ENCODE measurements at regions not wholly inside any gene's neighbourhood (a gene's known extent, or its start where the extent isn't known, plus 50 kb on each side); places are given as distances from the start of the nearest gene placed in this dataset.

DNA sequence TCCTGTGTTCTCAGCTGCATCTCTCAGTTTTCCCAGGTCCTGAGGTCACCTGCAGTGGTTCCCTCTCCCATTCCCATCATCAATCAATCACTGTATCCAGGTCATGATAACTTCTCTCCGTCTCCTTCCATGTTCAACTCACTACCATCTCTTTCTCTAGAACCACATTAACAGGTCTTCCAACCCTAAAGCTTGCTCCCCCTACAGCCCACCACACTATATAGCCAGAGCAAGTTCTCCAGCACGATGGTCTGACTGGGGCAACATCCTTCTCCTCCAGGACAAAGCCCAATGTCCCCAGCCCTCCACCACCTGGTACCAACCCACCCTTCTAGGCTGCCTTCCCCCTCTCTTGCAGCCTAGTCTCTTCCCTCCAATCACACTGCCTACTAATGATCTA is 241.6 kb downstream of the CDK5RAP2 start:
- H3K36me3 ChIP-seq (ENCODE audit: control insufficient read depth in 4 of 4, insufficient read depth in 3 of 4, low read depth in 1 of 4, low read length in 3 of 4) = no peaks in the 10 kb centered on the region
- no peak for DNase-seq (ENCODE audit: low spot score)
- no peak overlapping the region for H3K4me3 ChIP-seq (ENCODE audit: low read depth in 1 of 3, low read length in 3 of 3)
- no peaks in the 10 kb centered on the region for H3K4me1 ChIP-seq (ENCODE audit: control insufficient read depth in 4 of 4, insufficient read depth in 4 of 4, low read length in 3 of 4)
- H3K9me3 ChIP-seq (ENCODE audit: control insufficient read depth in 4 of 4, low read length in 3 of 4) = no peaks in the 10 kb centered on the region
- 76% methylated on average over 2 of the region's 2 CpGs for WGBS
- H3K27ac ChIP-seq (ENCODE audit: low read depth in 1 of 2, low read length in 2 of 2) = no peak overlapping the region
- H3K27me3 ChIP-seq (ENCODE audit: control insufficient read depth in 4 of 4, insufficient read depth in 4 of 4, low read length in 3 of 4) = no peaks in the 10 kb centered on the region
- no peak overlapping the region for H3K9ac ChIP-seq (ENCODE audit: low read depth in 1 of 2, low read length in 2 of 2)
- TF ChIP-seq, protein P1, sequence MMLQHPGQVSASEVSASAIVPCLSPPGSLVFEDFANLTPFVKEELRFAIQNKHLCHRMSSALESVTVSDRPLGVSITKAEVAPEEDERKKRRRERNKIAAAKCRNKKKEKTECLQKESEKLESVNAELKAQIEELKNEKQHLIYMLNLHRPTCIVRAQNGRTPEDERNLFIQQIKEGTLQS (IDR thresholded peaks at IDR 0.05) = no peak
- no peak for TF ChIP-seq RXRA (IDR thresholded peaks at IDR 0.05)
- TF ChIP-seq HNF4A (conservative IDR thresholded peaks at IDR 0.05) = no peak
- no peak for TF ChIP-seq YY1 (IDR thresholded peaks at IDR 0.05)
- TF ChIP-seq, protein P2, sequence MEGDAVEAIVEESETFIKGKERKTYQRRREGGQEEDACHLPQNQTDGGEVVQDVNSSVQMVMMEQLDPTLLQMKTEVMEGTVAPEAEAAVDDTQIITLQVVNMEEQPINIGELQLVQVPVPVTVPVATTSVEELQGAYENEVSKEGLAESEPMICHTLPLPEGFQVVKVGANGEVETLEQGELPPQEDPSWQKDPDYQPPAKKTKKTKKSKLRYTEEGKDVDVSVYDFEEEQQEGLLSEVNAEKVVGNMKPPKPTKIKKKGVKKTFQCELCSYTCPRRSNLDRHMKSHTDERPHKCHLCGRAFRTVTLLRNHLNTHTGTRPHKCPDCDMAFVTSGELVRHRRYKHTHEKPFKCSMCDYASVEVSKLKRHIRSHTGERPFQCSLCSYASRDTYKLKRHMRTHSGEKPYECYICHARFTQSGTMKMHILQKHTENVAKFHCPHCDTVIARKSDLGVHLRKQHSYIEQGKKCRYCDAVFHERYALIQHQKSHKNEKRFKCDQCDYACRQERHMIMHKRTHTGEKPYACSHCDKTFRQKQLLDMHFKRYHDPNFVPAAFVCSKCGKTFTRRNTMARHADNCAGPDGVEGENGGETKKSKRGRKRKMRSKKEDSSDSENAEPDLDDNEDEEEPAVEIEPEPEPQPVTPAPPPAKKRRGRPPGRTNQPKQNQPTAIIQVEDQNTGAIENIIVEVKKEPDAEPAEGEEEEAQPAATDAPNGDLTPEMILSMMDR (IDR thresholded peaks at IDR 0.05; ENCODE audit: low read depth, low read length, missing input control) = no peak
- TF ChIP-seq, protein P3, sequence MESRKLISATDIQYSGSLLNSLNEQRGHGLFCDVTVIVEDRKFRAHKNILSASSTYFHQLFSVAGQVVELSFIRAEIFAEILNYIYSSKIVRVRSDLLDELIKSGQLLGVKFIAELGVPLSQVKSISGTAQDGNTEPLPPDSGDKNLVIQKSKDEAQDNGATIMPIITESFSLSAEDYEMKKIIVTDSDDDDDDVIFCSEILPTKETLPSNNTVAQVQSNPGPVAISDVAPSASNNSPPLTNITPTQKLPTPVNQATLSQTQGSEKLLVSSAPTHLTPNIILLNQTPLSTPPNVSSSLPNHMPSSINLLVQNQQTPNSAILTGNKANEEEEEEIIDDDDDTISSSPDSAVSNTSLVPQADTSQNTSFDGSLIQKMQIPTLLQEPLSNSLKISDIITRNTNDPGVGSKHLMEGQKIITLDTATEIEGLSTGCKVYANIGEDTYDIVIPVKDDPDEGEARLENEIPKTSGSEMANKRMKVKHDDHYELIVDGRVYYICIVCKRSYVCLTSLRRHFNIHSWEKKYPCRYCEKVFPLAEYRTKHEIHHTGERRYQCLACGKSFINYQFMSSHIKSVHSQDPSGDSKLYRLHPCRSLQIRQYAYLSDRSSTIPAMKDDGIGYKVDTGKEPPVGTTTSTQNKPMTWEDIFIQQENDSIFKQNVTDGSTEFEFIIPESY (IDR thresholded peaks at IDR 0.05) = no peak
- no peak for TF ChIP-seq JUND (IDR thresholded peaks at IDR 0.05)

DNA sequence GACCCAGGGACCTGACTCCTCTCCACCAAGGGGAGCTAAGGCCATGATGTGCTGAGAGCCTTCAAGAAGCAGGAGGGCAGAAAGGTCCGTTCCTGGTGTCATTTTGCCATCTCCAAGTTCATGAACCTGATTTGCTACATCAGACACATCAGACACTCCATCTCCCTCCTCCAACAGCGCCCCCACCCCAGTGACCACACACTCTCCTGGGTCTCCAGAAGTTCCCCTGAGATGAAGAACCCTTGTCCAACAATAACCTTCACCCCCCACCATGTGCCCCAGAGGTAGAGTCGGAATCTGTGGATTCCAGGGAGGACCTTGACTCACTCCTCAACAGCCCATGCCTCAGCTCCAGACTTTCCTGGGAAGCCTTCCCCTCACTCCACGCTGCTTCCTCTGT is 242.8 kb downstream of the CDK5RAP2 start:
- no peaks in the 10 kb centered on the region for H3K27me3 ChIP-seq (ENCODE audit: control insufficient read depth in 4 of 4, insufficient read depth in 4 of 4, low read length in 3 of 4)
- H3K9ac ChIP-seq (ENCODE audit: low read depth in 1 of 2, low read length in 2 of 2) = no peak overlapping the region
- no peaks in the 10 kb centered on the region for H3K4me1 ChIP-seq (ENCODE audit: control insufficient read depth in 4 of 4, insufficient read depth in 4 of 4, low read length in 3 of 4)
- WGBS = 81% methylated on average over 4 of the region's 4 CpGs
- no peak for TF ChIP-seq RXRA (IDR thresholded peaks at IDR 0.05)
- TF ChIP-seq FOXA1 (IDR thresholded peaks at IDR 0.05) = no peak
- TF ChIP-seq SP1 (IDR thresholded peaks at IDR 0.05) = no peak
- no peak for TF ChIP-seq HNF4G (IDR thresholded peaks at IDR 0.05)
- TF ChIP-seq REST (IDR thresholded peaks at IDR 0.05) = no peak
- TF ChIP-seq EGR1 (IDR thresholded peaks at IDR 0.05; ENCODE audit: low read depth in 2 of 2) = no peak
- TF ChIP-seq TAF1 (conservative IDR thresholded peaks at IDR 0.05) = no peak
- TF ChIP-seq, protein P1 (IDR thresholded peaks at IDR 0.05) = no peak
- TF ChIP-seq YY1 (IDR thresholded peaks at IDR 0.05) = no peak
- no peak for TF ChIP-seq RAD21 (IDR thresholded peaks at IDR 0.05)
- H3K36me3 ChIP-seq (ENCODE audit: control insufficient read depth in 4 of 4, insufficient read depth in 3 of 4, low read depth in 1 of 4, low read length in 3 of 4) = no peaks in the 10 kb centered on the region
- no peak overlapping the region for H3K27ac ChIP-seq (ENCODE audit: low read depth in 1 of 2, low read length in 2 of 2)
- no peaks in the 10 kb centered on the region for H3K9me3 ChIP-seq (ENCODE audit: control insufficient read depth in 4 of 4, low read length in 3 of 4)
- no peak overlapping the region for H3K4me3 ChIP-seq (ENCODE audit: low read depth in 1 of 3, low read length in 3 of 3)
- no peak for DNase-seq (ENCODE audit: low spot score)

All from liver (tissue), 8 donors.